ENCODE measurements at regions not wholly inside any gene's neighbourhood (a gene's known extent, or its start where the extent isn't known, plus 50 kb on each side); places are given as distances from the start of the nearest gene placed in this dataset.

GRCh38 chr3:72510247-72510646 is 338.0 kb downstream of the SHQ1 start:
- Histone ChIP-seq H3F3A (replicated peaks; ENCODE audit: low read depth) (no peaks in the 10 kb centered on the region), H3K79me2 (replicated peaks; ENCODE audit: insufficient read depth) (no peaks in the 10 kb centered on the region), H3K27ac (ENCODE audit: low read depth) (no peak overlapping the region), H3K36me3 (ENCODE audit: insufficient read depth) (no peaks in the 10 kb centered on the region), H2AFZ (no peak overlapping the region), H3K4me2 (no peak overlapping the region), H3K4me1 (ENCODE audit: insufficient read depth) (no peaks in the 10 kb centered on the region), H3K4me3 (no peak overlapping the region), H3K9me2 (ENCODE audit: insufficient read depth) (no peaks in the 10 kb centered on the region), H4K20me1 (replicated peaks; ENCODE audit: insufficient read depth) (no peaks in the 10 kb centered on the region), H3K27me3 (ENCODE audit: insufficient read depth) (no peaks in the 10 kb centered on the region)
- no peak for ATAC-seq
- DNase-seq (ENCODE audit: low spot score): no peak
- Mint-ChIP-seq H3K9me3 (no peaks in the 10 kb centered on the region), H3K4me3 (no peak overlapping the region), H3K36me3 (ENCODE audit: low read depth) (no peaks in the 10 kb centered on the region), H3K4me1 (peaks cover 2% of the 10 kb centered on the region; the same call in 2 of the 3 replicates), H3K27me3 (ENCODE audit: insufficient read depth, low read depth, poor library complexity) (no peaks in the 10 kb centered on the region), H3K27ac (no peak overlapping the region)
- TF ChIP-seq ZNF114 (CRISPR knock-in tag; IDR thresholded peaks at IDR 0.05) (no peak), EZH2 (IDR thresholded peaks at IDR 0.05; ENCODE audit: low read depth, unreplicated experiment) (no peak), STAT1 (IDR thresholded peaks at IDR 0.05; ENCODE audit: unreplicated experiment) (no peak), EZH2phosphoT487 (IDR thresholded peaks at IDR 0.05; ENCODE audit: unreplicated experiment) (no peak), NANOG (IDR thresholded peaks at IDR 0.05; ENCODE audit: borderline replicate concordance) (no peak), CTCF (conservative IDR thresholded peaks at IDR 0.05; ENCODE audit: low read depth in 2 of 2) (no peak), ZNF462 (CRISPR knock-in tag; IDR thresholded peaks at IDR 0.05) (no peak), POLR2AphosphoS5 (IDR thresholded peaks at IDR 0.05; ENCODE audit: low read depth) (no peak), ETS1 (IDR thresholded peaks at IDR 0.05) (no peak), JUNB (IDR thresholded peaks at IDR 0.05; ENCODE audit: unreplicated experiment) (no peak), CREB1 (CRISPR knock-in tag; IDR thresholded peaks at IDR 0.05; ENCODE audit: low read depth) (no peak), REST (IDR thresholded peaks at IDR 0.05; ENCODE audit: unreplicated experiment) (no peak)
